Gastrocnemius medialis (tissue), 4 donors: ENCODE measurements at regions not wholly inside any gene's neighbourhood (a gene's known extent, or its start where the extent isn't known, plus 50 kb on each side); places are given as distances from the start of the nearest gene placed in this dataset.

ENCODE experiments used
- ATAC-seq, 2 donors: fragments of 150-250 bp; one replicate each; pipeline ENCODE4 v1.9.1; 2016
- DNase-seq, 2 donors: peaks; one replicate each; pipeline ENCODE4 v3.0.0-alpha.2; 2019
- H3K27ac ChIP-seq, 4 donors: fragments of 200-600 bp; sonication (generic); 1 replicate in 1 of 4; 2 replicates in 3 of 4; pipeline ENCODE4 v1.5.1; 2016 to 2018; ENCODE audit warnings: mild to moderate bottlenecking in 2 of 4, moderate library complexity in 1 of 4
- H3K27me3 ChIP-seq, 3 donors: fragments of 200-600 bp; sonication (generic) in 2 of 3; 1 replicate in 1 of 3; 2 replicates in 2 of 3; pipeline versions ENCODE4 v1.5.1 to v1.6.0; 2016 to 2019; ENCODE audit warnings: mild to moderate bottlenecking in 1 of 3, moderate library complexity in 1 of 3
- H3K36me3 ChIP-seq, 2 donors: fragments of 200-600 bp; sonication (generic) in 1 of 2; one replicate each; pipeline ENCODE4 v1.5.1; 2017 to 2018
- H3K4me1 ChIP-seq, 2 donors: fragments of 200-600 bp; sonication (generic) in 1 of 2; one replicate each; pipeline ENCODE4 v1.5.1; 2016 to 2017; ENCODE audit warnings: mild to moderate bottlenecking in 2 of 2
- H3K4me3 ChIP-seq, 4 donors: fragments of 200-600 bp; sonication (generic) in 3 of 4; 1 replicate in 1 of 4; 2 replicates in 3 of 4; pipeline ENCODE4 v1.5.1; 2016 to 2019; ENCODE audit warnings: mild to moderate bottlenecking in 2 of 4
- H3K9me3 ChIP-seq, 3 donors: fragments of 200-600 bp; sonication (generic) in 2 of 3; 1 replicate in 1 of 3; 2 replicates in 2 of 3; pipeline ENCODE4 v1.5.1; 2016 to 2019
- CTCF ChIP-seq, 5 experiments: fragments of 450-650 bp in 3 of 5; fragments of 200-600 bp in 2 of 5; sonication (generic) in 2 of 5; IDR thresholded peaks in 4 of 5; conservative IDR thresholded peaks in 1 of 5; 1 replicate in 4 of 5; 2 replicates in 1 of 5; pipeline ENCODE4 v1.5.1; 2016 to 2019; ENCODE audit warnings: antibody characterized with exemption in 5 of 5, mild to moderate bottlenecking in 3 of 5, moderate library complexity in 3 of 5
- POLR2A ChIP-seq, 2 donors: fragments of 450-650 bp; IDR thresholded peaks; one replicate each; pipeline ENCODE4 v1.6.1; 2017; ENCODE audit warnings: antibody characterized with exemption in 2 of 2, mild to moderate bottlenecking in 2 of 2, moderate library complexity in 2 of 2
- in situ Hi-C, 4 donors: fragments of 200-750 bp; cut with MboI; loops; one replicate each; pipeline versions ENCODE4 v1.15.0 to v1.8.0; 2017; ENCODE audit warnings: low sequenced_read_pairs in 4 of 4
- intact Hi-C: fragments of 100-400 bp; cut with DNase I; formaldehyde crosslinking; loops from one replicate; pipeline ENCODE4 v1.15.1; 2023; ENCODE audit warnings: low total_unique reads

DNA sequence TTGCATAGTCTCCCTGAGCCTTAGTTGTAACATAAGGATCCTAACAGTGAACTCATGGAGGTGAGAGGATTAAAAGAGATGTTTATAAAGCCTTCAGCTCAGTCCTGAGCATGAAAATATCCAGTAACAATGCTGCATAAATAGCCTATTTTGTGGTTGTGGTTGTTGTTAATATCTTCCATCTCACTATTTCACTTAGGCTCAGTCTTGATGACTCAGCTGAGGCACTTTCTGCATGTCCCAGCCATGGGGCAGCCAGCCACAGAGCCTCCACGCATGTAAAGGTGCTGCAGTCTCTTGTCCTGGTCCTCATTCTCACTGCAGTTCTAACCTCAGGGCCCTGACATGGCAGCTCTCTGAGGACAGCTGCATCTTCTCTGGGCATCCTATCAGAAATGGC, 218.8 kb upstream of the PKDCC start:
- Histone ChIP-seq H3K9me3 (no peaks in the 10 kb centered on the region), H3K27ac (no peak overlapping the region), H3K27me3 (no peaks in the 10 kb centered on the region), H3K4me1 (no peaks in the 10 kb centered on the region), H3K36me3 (no peaks in the 10 kb centered on the region), H3K4me3 (no peak overlapping the region)
- intact Hi-C loops (no loop called here), in situ Hi-C loops (no loop called here)
- TF ChIP-seq CTCF (IDR thresholded peaks at IDR 0.05 in 4 of 5, conservative IDR thresholded peaks at IDR 0.05 in 1 of 5) (no peak), POLR2A (IDR thresholded peaks at IDR 0.05) (no peak)
- ATAC-seq (no peak), DNase-seq (no peak)

DNA sequence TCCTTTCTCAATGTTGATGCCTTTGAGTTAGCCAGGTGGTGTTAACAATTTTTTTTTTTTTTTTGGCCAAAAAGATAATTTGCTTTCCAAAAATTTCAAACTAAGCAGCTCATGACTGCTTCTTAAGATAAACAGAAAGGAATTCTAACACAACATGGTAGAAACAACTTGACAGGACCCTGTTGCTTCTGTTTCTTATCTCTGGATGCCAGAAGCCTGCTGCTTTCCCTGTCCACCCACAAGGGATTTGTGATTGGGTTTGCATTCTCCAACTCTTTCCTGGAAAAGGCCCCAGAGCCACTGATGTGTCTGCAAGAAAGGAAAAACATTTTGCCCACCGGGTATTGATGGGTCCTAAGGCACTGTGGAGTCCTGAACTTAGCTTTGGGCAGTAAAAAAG, 217.2 kb upstream of the PKDCC start:
- no peak for ATAC-seq
- H3K27ac ChIP-seq = no peak overlapping the region
- DNase-seq = no peak
- H3K36me3 ChIP-seq = no peaks in the 10 kb centered on the region
- in situ Hi-C loops (no loop called here), intact Hi-C loops (no loop called here)
- no peak overlapping the region for H3K4me3 ChIP-seq
- TF ChIP-seq CTCF (IDR thresholded peaks at IDR 0.05 in 4 of 5, conservative IDR thresholded peaks at IDR 0.05 in 1 of 5) (no peak), POLR2A (IDR thresholded peaks at IDR 0.05) (no peak)
- H3K4me1 ChIP-seq = no peaks in the 10 kb centered on the region
- no peaks in the 10 kb centered on the region for H3K27me3 ChIP-seq
- H3K9me3 ChIP-seq = no peaks in the 10 kb centered on the region

GRCh38 chr2:41832218-41832617, 215.6 kb upstream of the PKDCC start:
- TF ChIP-seq POLR2A (IDR thresholded peaks at IDR 0.05) (no peak), CTCF (IDR thresholded peaks at IDR 0.05 in 4 of 5, conservative IDR thresholded peaks at IDR 0.05 in 1 of 5) (no peak)
- Histone ChIP-seq H3K4me1 (no peaks in the 10 kb centered on the region), H3K9me3 (no peaks in the 10 kb centered on the region), H3K27ac (no peak overlapping the region), H3K27me3 (no peaks in the 10 kb centered on the region), H3K4me3 (no peak overlapping the region), H3K36me3 (no peaks in the 10 kb centered on the region)
- no peak for DNase-seq
- no peak for ATAC-seq
- intact Hi-C loops = no loop called here
- in situ Hi-C loops = no loop called here

GRCh38 chr2:41835401-41835800, 212.4 kb upstream of the PKDCC start:
- Histone ChIP-seq H3K36me3 (no peaks in the 10 kb centered on the region), H3K4me1 (peaks cover 3% of the 10 kb centered on the region in 2 donors), H3K27me3 (no peaks in the 10 kb centered on the region), H3K4me3 (no peak overlapping the region), H3K27ac (no peak overlapping the region), H3K9me3 (no peaks in the 10 kb centered on the region)
- no peak for TF ChIP-seq POLR2A (IDR thresholded peaks at IDR 0.05)
- no peak for TF ChIP-seq CTCF (IDR thresholded peaks at IDR 0.05 in 4 of 5, conservative IDR thresholded peaks at IDR 0.05 in 1 of 5)
- DNase-seq (no peak), ATAC-seq (no peak)
- intact Hi-C loops (no loop called here), in situ Hi-C loops (no loop called here)

GRCh38 chr2:41836948-41837347, 210.9 kb upstream of the PKDCC start:
- no peak overlapping the region for H3K4me3 ChIP-seq
- in situ Hi-C loops (no loop called here), intact Hi-C loops (no loop called here)
- H3K27me3 ChIP-seq = no peaks in the 10 kb centered on the region
- TF ChIP-seq CTCF (IDR thresholded peaks at IDR 0.05 in 4 of 5, conservative IDR thresholded peaks at IDR 0.05 in 1 of 5) = no peak
- TF ChIP-seq POLR2A (IDR thresholded peaks at IDR 0.05) = no peak
- no peaks in the 10 kb centered on the region for H3K9me3 ChIP-seq
- no peak for DNase-seq
- ATAC-seq = no peak
- no peak overlapping the region for H3K27ac ChIP-seq
- peaks cover 9 to 13% of the 10 kb centered on the region in 2 donors for H3K4me1 ChIP-seq
- H3K36me3 ChIP-seq = no peaks in the 10 kb centered on the region
